HG03108 (cell line): ENCODE measurements at regions not wholly inside any gene's neighbourhood (a gene's known extent, or its start where the extent isn't known, plus 50 kb on each side); places are given as distances from the start of the nearest gene placed in this dataset.

Source experiments
- ATAC-seq: cut with Tn5 transposase; IDR thresholded peaks from one replicate; pipeline ENCODE4 v1.9.1; 2021; ENCODE audit warnings: moderate library complexity; ENCODE audit not compliant: unreplicated experiment

- no peak for ATAC-seq
Observed at GRCh38 chr5:112653638-112654205, 84.0 kb upstream of the APC start.

DNA sequence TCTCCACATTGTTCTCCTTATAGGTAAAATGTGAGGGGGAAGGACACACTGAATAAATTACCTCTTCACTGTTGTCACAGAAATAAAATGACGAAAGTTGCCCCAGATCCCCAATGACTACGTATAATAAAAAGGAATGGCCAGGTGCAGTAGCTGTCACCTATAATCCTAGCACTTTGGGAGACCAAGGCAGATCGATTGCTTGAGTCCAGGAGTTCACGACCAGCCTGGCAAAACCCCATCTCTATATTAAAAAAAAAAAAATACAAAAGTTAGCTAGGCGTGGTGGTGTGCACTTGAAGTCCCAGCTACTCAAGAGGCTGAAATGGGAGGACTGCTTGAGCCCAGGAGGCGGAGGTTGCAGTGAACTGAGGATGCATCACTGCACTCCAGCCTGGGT is 82.2 kb upstream of the APC start:
- no peak for ATAC-seq

DNA sequence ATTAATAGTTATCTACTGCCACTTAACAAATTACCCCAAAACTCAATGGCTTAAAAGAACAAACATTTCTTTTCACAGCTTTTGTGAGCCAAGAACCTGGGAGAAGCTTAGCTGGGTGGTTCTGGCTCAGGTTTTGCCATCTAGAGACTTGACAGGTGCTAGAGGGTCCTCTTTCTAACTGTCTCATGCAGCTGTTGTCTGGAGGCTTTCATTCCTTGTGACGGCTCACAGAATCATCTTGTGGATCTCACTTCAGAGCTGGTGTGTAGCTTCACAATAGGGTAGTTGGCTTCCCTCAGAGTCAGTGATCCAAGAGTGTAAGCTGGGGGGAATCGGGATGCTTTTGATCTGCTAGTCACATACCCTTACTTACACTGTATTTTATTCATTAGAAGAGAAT is 81.2 kb upstream of the APC start:
- no peak for ATAC-seq

DNA sequence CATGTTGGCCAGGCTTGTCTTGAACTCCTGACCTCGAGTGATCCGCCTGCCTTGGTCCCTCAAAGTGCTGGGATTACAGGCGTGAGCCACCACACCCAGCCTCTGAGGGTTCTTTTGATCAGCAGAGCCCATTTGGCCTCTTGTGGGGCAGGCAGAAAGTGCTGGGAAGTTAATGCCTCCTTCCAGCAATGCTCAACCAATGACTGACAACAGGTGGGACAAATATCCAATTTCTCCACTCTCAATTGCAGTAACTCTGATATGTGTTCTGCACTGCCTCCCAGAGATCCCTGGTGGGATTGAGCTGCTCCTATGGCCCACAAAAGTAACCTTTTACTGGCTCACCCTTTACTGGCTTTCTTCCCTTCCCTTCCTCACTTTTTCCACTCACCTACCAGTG is 79.9 kb upstream of the APC start:
- ATAC-seq, result no peak

DNA sequence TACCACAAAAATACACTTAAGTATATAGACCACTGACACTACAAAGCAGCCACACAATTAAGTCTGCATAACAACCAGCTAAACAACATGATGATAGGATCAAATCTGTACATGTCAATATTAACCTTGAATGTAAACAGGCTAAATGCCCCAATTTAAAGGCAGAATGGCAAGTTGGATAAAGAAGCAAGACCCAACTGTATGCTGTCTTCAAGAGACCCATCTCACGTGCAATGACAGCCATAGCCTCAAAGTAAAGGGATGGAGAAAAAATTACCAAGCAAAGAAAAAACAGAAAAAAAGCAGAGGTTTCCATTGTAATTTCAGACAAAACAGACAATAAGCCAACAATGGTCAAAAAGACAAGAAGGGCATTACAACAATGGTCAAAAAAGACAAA is 77.3 kb upstream of the APC start:
- no peak for ATAC-seq

GRCh38 chr5:112663146-112663545 is 74.5 kb upstream of the APC start:
- no peak for ATAC-seq

DNA sequence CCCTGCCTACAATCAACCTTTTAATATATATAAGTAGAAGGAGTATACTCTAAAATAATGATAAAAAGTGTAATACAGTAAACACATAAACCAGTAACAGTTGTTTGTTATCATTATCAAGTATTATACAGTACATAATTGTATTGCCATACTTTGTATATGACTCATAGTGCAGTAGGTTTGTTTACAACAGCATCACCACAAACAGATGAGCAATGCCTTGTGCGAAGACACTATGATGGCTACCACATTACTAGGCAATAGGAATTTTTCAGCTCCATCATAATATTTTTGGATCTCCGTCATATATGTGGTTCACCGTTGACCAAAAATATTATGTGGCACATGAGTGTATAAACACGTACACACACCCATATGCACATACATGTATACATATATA is 69.7 kb upstream of the APC start:
- no peak for ATAC-seq

GRCh38 chr5:112668911-112669310 is 68.8 kb upstream of the APC start:
- ATAC-seq, result no peak

DNA sequence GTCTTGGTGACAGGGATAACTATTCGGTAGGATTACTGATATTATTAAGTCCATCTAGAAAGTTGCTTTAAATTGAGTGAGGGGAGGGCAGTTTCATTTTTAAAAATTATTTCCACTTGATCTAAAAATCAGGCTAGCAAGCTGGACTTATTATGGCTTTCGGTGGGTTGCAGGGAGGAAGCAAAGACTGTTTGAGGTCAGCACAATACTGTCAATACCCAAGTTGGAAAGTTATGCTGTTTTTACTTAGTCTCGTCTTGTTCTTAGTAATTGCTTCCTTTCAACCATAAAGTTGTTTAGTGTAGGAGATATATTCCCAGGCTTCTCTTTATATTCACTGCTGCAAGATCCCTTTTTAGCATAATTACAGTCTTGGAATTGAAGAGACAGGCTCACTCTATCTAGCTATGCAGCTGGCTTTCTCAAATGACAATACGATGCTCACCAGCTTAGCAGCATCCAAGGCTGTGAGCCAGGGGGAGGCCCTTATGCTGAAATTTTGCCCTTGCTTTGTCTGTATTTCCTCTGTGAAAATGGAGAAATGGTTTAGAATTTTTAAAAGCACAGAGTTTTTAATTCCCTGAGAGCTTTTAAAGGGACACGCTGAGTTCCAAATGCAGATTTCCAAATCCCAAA is 68.2 kb upstream of the APC start:
- ATAC-seq, result no peak

GRCh38 chr5:112671687-112672086 is 66.0 kb upstream of the APC start:
- ATAC-seq, result no peak

GRCh38 chr5:112681481-112681908 is 56.2 kb upstream of the APC start:
- no peak for ATAC-seq

GRCh38 chr5:112682621-112683061 is 55.0 kb upstream of the APC start:
- no peak for ATAC-seq

DNA sequence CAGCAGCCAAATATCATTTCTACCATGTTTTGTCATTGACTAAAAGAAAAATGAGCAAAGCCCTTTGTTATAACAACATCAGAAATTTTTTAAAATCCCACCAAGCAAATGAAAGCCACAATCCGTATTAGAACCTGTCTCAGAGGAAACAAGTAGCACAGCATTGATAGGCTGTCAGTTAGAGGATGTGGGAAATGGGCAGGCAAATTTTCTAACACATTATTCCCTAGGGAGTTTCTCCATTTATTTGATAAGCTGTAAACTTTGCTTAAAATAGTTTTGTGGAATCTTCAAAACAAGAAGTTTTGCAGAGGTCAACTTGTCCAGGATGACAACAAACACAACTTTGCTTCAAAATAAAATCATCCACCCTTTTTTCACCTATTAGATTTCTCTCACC is 53.6 kb upstream of the APC start:
- ATAC-seq, result no peak

GRCh38 chr5:112684737-112685136 is 52.9 kb upstream of the APC start:
- no peak for ATAC-seq

DNA sequence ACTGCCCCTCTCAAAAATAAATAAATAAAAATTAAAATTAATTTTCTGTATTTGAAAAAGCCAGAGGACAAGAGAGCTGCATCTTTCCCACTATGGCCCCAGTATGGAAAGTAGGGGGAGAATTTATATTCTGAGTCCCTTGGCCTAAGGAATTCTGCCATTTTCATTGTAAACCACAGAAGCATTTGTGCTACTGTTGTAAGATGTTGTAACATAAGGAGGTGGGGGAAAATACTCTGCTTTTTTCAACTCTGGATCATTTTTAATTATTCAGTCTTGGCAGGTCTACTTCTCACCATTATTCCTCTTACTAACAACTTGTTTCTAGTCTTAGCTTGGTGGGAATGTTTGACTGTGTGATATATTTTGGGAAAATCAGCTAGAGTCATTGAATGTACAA is 52.3 kb upstream of the APC start:
- no peak for ATAC-seq

DNA sequence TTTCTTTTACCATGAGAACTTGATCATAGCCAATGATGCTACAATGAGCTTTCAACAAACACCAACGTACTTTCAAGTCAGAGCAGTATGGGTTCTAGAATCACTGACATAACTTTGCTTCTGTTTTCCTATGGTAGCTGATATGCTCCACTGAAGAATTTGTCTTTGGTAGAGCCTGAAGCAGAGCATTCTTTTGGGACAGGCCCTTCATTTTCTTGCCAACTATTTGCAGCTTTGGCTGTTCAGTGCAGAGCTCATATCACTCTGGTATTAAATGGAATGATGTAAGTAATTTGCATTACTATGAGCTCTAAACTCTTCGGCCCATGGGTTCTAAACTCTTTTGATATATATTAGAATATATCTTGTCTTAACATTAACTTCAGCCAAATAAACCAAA is 51.8 kb upstream of the APC start:
- no peak for ATAC-seq

- no peak for ATAC-seq
Observed at GRCh38 chr5:112686675-112687074, 51.0 kb upstream of the APC start.

DNA sequence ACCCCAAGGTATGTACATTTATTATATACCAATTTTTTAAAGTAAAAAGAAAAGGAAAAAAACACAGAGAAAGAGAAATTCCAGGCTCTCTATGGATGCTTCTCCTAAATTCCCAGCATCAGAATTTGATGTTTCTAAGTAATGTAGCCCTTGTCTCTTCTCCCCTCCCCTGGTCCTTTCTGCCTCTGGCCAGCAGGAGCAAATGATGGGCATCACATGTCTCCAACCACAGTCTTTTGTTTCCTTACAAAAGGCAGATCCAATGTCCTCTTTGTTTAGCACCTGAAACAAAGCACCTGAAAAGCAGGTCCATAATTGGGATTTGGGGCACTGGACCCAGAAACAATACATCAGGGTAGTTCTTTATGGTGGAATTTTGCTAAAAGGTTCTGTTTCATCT is 50.4 kb upstream of the APC start:
- no peak for ATAC-seq
